Nephron progenitor cell (in vitro differentiated cells): ENCODE measurements at regions not wholly inside any gene's neighbourhood (a gene's known extent, or its start where the extent isn't known, plus 50 kb on each side); places are given as distances from the start of the nearest gene placed in this dataset.
"Not testable (repeated sequence)": the region's sequence is repeated elsewhere in the genome, so short reads cannot be mapped to it uniquely, and the experiment has no call there.

Experiments
- DNase-seq: peaks from one replicate; pipeline ENCODE4 v3.0.0; 2021
- H3K27ac Mint-ChIP-seq: 2 replicates; pipeline ENCODE4 v1.8.0; 2021; ENCODE audit warnings: mild to moderate bottlenecking, moderate library complexity, mixed read lengths
- H3K27me3 Mint-ChIP-seq: 2 replicates; pipeline ENCODE4 v1.8.0; 2021; ENCODE audit warnings: mild to moderate bottlenecking, low read depth, mixed read lengths; ENCODE audit not compliant: poor library complexity
- H3K36me3 Mint-ChIP-seq: 2 replicates; pipeline ENCODE4 v1.8.0; 2021; ENCODE audit warnings: low read depth, mixed read lengths
- H3K4me1 Mint-ChIP-seq: 2 replicates; pipeline ENCODE4 v1.8.0; 2021; ENCODE audit warnings: mixed read lengths
- H3K4me3 Mint-ChIP-seq: 2 replicates; pipeline ENCODE4 v1.8.0; 2021; ENCODE audit warnings: mild to moderate bottlenecking, moderate library complexity, mixed read lengths
- H3K9me3 Mint-ChIP-seq: 2 replicates; pipeline ENCODE4 v1.8.0; 2021; ENCODE audit warnings: mild to moderate bottlenecking, moderate library complexity, mixed read lengths
- TF ChIP-seq, protein P1 (sequence below): fragments of 200-600 bp; sonication (generic); IDR thresholded peaks from 2 replicates; pipeline ENCODE4 v1.5.0; 2021; ENCODE audit warnings: antibody characterized with exemption

DNA sequence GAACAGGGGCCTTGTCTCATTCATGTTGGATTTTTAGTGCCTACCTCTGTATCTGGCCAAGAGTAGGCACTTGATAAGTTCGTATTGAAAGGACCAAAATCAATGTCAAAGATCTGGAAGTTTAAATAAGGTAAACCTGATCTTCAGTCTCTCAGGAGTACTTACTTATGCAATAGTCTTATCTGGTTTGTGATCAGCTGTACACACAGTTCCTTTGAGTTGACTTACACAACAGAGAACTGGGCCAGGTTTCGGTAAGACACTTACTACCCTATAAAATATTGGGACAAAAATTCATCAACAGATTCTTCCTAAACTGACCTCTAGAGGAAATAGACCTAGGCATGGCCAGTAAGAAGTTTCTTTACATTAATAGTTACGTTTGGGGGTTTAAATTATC, 113.6 kb upstream of the NXPH2 start:
- Mint-ChIP-seq H3K4me1 (no peaks in the 10 kb centered on the region), H3K27me3 (peaks cover 7% of the 10 kb centered on the region), H3K9me3 (no peaks in the 10 kb centered on the region), H3K4me3 (no peak overlapping the region), H3K27ac (no peak overlapping the region), H3K36me3 (no peaks in the 10 kb centered on the region)
- TF ChIP-seq, protein P1, sequence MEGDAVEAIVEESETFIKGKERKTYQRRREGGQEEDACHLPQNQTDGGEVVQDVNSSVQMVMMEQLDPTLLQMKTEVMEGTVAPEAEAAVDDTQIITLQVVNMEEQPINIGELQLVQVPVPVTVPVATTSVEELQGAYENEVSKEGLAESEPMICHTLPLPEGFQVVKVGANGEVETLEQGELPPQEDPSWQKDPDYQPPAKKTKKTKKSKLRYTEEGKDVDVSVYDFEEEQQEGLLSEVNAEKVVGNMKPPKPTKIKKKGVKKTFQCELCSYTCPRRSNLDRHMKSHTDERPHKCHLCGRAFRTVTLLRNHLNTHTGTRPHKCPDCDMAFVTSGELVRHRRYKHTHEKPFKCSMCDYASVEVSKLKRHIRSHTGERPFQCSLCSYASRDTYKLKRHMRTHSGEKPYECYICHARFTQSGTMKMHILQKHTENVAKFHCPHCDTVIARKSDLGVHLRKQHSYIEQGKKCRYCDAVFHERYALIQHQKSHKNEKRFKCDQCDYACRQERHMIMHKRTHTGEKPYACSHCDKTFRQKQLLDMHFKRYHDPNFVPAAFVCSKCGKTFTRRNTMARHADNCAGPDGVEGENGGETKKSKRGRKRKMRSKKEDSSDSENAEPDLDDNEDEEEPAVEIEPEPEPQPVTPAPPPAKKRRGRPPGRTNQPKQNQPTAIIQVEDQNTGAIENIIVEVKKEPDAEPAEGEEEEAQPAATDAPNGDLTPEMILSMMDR = no peak
- DNase-seq = no peak

DNA sequence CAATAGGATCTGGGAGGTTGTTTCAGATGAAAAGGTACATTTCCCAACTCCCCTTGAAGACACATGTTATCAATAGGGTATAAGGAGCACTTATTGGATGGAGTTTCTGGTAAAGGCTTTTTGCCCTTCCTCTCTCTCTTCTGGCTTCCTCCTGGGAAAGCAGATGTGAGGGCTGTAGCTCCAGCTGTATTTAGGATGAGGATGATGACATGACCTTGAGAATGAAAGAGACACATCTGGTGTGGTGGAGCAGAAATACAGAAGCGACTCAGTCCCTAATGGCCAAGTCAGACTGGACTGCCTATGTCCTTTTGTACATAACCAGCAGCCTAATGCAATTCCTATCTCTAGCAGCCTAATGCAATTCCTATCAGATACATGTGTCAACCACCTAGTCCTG, 100.9 kb upstream of the NXPH2 start:
- no peak overlapping the region for H3K4me3 Mint-ChIP-seq
- no peaks in the 10 kb centered on the region for H3K36me3 Mint-ChIP-seq
- DNase-seq = no peak
- TF ChIP-seq, protein P1 = no peak
- H3K27ac Mint-ChIP-seq = no peak overlapping the region
- no peaks in the 10 kb centered on the region for H3K9me3 Mint-ChIP-seq
- H3K27me3 Mint-ChIP-seq = no peaks in the 10 kb centered on the region
- H3K4me1 Mint-ChIP-seq = no peaks in the 10 kb centered on the region

DNA sequence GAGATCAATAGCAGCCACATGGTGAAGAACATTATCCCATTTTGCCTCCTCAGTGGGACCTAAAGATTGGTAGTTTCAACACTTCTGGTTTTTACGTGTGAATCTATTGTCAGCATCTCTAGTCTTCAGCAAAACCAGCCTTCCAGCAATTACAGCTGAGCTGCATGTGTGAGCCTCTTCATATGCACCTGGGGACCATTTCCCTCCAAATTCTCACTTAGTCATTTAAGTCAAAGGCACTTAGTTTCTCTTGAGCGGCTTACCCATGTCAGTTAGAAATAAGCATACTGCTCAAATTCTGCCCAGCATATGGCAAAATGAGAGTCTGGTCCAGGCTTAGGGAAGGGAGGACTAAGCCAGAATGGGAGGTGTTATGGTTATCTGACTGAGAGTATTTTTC, 99.7 kb upstream of the NXPH2 start:
- H3K9me3 Mint-ChIP-seq = no peaks in the 10 kb centered on the region
- no peak overlapping the region for H3K27ac Mint-ChIP-seq
- no peaks in the 10 kb centered on the region for H3K27me3 Mint-ChIP-seq
- no peak overlapping the region for H3K4me3 Mint-ChIP-seq
- no peaks in the 10 kb centered on the region for H3K4me1 Mint-ChIP-seq
- no peak for DNase-seq
- TF ChIP-seq, protein P1 = no peak
- no peaks in the 10 kb centered on the region for H3K36me3 Mint-ChIP-seq

DNA sequence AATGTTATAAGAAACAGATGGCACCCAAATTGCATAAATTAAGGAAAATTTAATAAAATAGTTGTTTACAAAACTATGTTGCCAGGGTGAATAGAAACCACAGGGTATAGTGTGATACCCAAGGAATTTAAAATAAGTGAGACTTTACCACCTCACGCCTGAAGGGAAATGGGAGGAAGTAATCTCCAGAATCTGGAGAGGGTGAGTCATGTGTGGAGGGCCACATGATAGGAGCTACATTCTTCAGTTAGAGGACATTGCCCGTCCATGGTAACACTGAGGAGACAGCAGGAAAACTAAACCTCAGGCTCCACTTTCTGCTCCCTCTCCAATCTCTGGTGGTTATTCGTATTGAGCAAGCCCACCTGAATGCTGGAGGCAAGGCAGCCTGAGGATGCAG, 97.2 kb upstream of the NXPH2 start:
- no peaks in the 10 kb centered on the region for H3K9me3 Mint-ChIP-seq
- H3K36me3 Mint-ChIP-seq = no peaks in the 10 kb centered on the region
- no peaks in the 10 kb centered on the region for H3K4me1 Mint-ChIP-seq
- no peak overlapping the region for H3K27ac Mint-ChIP-seq
- TF ChIP-seq, protein P1 = no peak
- no peak overlapping the region for H3K4me3 Mint-ChIP-seq
- no peak for DNase-seq
- H3K27me3 Mint-ChIP-seq = no peaks in the 10 kb centered on the region

DNA sequence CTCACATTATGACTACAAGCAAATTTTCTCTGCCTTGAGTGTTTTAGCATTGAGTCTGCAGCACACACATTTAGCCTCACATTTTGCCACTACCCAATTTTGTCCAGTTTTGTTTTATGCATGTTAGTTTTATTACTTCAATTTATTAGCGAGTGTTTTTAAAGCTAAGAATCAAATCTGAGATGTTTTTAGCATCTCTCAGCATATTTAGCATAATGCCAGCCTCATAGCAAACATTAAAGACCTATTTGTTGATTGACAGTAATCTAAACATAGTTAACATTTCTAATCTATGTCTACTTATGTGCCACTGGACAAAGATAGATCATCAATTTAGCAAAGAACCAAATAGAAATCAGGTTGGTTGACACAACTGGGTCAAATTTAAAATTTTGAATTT, 94.1 kb upstream of the NXPH2 start:
- TF ChIP-seq, protein P1 = no peak

DNA sequence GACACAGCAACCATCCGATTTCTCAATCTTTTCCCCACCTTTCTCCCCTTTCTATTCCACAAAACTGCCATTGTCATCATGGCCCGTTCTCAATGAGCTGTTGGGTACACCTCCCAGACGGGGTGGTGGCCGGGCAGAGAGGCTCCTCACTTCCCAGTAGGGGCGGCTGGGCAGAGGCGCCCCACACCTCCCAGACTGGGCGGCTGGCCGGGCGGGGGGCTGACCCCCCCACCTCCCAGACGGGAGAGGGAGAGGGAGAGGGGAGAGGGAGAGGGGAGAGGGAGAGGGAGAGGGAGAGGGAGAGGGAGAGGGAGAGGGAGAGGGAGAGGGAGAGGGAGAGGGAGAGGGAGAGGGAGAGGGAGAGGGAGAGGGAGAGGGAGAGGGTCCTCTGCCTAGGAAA, 91.9 kb upstream of the NXPH2 start:
- not testable (repeated sequence) for H3K36me3 Mint-ChIP-seq, H3K4me3 Mint-ChIP-seq, H3K27me3 Mint-ChIP-seq, DNase-seq, H3K27ac Mint-ChIP-seq, H3K4me1 Mint-ChIP-seq, H3K9me3 Mint-ChIP-seq

More for the DNA sequence above, 94.1 kb upstream of the NXPH2 start:
- DNase-seq = no peak
- Mint-ChIP-seq H3K9me3 (peaks cover 7% of the 10 kb centered on the region), H3K27me3 (no peaks in the 10 kb centered on the region), H3K27ac (no peak overlapping the region), H3K4me1 (no peaks in the 10 kb centered on the region), H3K36me3 (no peaks in the 10 kb centered on the region), H3K4me3 (no peak overlapping the region)

DNA sequence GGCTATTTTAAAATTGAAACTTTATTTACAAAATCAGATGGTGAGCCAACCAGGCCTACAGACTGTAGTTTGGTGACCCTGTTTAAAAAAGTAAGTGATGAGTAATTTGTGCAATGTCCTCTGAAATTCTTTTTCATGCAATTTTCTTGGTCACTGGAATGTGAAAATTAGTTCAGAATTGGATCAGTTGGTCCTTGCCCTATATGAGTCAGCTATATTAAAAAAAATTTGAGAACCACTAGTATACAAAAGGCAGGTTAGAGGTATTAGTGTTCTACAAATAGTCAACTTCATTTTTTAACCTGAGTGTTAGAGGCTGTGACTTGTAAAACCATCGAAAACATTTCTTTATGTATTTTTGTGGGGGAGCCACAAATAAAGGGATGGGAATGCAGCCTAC, 91.1 kb upstream of the NXPH2 start:
- TF ChIP-seq, protein P1 = no peak
- H3K36me3 Mint-ChIP-seq = no peaks in the 10 kb centered on the region
- H3K27ac Mint-ChIP-seq = no peak overlapping the region
- H3K27me3 Mint-ChIP-seq = no peaks in the 10 kb centered on the region
- peaks cover 7% of the 10 kb centered on the region for H3K9me3 Mint-ChIP-seq
- no peaks in the 10 kb centered on the region for H3K4me1 Mint-ChIP-seq
- DNase-seq = no peak
- H3K4me3 Mint-ChIP-seq = no peak overlapping the region
